ENCODE measurements at regions not wholly inside any gene's neighbourhood (a gene's known extent, or its start where the extent isn't known, plus 50 kb on each side); places are given as distances from the start of the nearest gene placed in this dataset.
"Not testable (repeated sequence)": the region's sequence is repeated elsewhere in the genome, so short reads cannot be mapped to it uniquely, and the experiment has no call there.

GRCh38 chr2:55124682-55125081 is 74.4 kb upstream of the RTN4 start:
- not testable (repeated sequence) for DNase-seq (ENCODE audit: low spot score)

DNA sequence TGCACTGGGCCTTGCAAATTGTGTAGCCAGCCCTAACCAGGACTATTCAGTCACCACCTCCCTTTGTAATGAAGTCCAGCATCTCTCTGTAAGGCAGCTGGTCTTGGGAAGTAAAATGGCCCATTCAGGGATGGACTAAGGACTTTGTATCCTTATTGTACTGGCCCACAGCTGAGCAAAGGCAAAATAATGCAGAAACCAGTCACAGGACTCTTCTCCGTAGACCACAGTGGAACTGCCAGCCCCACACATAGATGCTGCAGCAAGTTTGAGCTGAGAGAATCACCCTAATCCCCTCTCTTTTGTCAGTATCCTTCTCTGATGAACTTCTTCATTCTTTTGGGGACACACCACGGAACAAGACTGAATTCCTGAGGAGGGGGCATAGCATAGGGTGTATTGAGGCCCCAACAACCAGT is 73.6 kb upstream of the RTN4 start:
- DNase-seq (ENCODE audit: low spot score) = peak; percentile 90

GRCh38 chr2:55120634-55121359 is 70.5 kb upstream of the RTN4 start:
- DNase-seq (ENCODE audit: low spot score) = peak; percentile 90

DNA sequence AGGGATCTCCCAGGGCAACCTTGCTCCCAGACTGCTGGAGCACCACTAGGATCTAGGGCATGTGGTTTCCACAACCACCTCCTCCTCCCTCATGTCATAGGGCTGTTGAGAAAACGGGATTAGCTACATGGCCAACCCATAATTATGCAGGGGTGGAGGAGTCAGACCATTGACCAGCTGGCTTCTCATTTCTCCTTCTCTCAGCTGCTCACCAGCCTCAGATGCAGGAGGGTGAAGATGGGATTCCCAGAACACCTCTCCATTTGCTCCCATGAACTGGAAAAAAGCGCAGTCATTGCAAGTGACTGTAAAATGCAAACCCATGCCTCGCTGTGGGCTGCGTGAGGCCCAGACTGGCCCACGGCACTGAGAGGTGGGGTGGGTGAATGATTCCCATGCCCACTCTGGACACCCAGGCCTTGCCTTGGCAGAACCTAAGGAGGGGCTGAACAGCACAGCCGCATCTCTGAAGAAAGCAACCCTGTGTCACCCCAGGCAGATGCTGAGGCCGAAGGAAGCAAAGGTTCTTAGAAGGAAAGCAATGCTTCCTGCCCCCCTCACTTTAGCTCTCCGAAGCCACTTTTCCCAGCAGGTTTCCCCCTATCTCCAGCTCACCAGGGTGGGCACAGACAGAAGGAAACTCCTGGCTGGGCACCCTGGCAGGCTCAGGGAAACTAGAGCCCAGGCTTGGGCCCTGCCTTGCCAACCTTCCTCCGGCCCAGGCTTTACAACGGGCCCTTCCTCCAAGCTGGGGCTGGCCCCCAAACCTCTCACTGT is 69.6 kb upstream of the RTN4 start:
- no peak for DNase-seq (ENCODE audit: low spot score)

DNA sequence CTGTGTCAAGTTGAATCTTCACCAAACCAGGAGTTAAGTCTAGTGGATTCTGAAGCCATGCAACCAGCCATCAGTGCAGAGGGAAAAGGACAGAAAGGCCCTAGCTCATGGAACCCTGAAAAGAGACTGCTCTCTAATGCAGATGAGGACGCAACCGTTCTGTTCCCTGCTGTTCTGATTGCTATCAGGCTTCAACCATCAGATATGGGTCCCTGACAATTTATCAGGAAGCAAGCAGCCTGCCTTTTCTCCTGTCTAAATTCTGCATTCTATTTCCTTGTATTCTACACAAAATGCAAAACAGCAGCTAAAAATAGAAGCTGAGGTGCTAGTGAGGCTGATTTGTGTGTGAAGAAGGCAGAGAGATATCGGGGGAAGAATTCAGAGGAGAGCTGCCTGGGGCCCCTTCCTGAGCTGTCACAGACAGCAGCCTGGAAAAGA is 68.4 kb upstream of the RTN4 start:
- DNase-seq (ENCODE audit: low spot score) = no peak

GRCh38 chr2:55116966-55117365 is 66.7 kb upstream of the RTN4 start:
- no peak for DNase-seq (ENCODE audit: low spot score)

DNA sequence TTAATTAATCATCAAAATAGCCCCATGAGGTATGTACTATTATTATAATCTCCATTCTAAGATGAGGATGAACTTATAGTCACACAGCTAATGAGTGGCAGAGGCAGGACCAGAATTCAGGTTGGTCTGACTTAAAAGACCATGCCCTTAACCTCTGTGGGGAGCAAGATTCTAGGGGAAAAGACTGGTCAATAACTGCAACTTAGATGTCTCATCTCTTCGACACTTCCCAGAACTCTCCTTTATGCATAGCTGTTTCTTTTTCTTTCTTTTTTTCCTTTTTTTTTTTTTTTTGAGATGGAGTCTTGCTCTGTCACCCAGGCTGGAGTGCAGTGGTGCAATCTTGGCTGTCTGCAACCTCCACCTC is 66.3 kb upstream of the RTN4 start:
- no peak for DNase-seq (ENCODE audit: low spot score)

GRCh38 chr2:55115761-55116597 is 65.7 kb upstream of the RTN4 start:
- DNase-seq (ENCODE audit: low spot score) = no peak

- DNase-seq (ENCODE audit: low spot score) = no peak
These were observed 64.3 kb upstream of the RTN4 start for GRCh38 chr2:55114597-55114996.

GRCh38 chr2:55114082-55114481 is 63.8 kb upstream of the RTN4 start:
- no peak for DNase-seq (ENCODE audit: low spot score)

DNA sequence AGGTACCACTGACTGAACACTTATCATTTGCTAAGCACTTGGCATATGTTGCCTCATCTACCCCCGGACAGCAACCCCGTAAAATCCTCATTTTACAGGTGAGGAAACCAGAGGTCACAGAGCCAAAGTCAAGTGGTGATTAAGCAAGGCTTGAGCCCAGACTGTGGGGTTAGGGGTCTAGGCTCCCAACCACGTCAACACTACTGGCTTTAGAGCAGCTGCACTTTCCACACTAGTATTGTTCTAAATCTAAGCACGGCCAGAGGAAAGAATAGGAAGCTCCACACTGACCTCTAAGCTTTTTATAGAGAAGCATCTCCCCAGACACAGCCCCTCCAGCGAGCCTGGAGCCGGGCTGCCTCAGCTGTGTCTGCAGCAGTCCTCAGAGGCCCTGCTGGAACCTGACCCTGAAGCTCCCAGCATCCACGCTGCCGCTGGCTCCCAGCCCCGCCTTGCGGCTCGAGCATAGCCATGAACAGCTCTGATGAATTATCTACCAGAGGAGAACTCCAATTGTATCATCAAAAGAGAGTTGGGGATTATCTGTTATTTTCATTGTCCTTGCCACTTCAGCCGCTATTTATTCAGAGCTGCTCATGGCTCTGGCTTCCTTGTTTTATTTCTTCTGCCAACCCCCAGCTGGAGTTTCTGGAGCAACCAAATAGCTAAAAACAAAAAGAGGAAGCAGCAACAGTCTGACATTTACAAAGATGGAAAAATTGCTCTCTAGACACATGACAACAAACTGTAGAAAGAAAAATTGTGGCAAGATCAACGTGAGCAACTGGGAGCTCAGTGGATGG is 62.2 kb upstream of the RTN4 start:
- DNase-seq (ENCODE audit: low spot score) = peak; percentile 93

- DNase-seq (ENCODE audit: low spot score) = peak; percentile 89
These were observed 61.4 kb upstream of the RTN4 start for GRCh38 chr2:55111570-55112228.

DNA sequence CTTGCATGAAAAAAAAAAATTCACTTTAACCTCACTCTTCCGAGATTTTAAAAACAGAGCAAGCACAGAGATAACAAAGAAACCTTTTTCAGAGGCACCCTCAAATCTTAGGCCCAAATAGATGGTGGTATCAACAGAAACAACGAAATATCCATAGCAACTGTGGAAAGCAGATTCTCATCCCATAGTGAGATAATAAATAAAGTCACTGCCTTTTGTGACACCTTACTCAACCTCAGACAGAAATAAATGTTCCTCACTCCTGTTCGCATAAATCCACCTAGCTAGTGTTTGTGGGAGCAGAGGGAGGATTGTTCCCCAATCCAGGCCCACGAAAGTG is 60.9 kb upstream of the RTN4 start:
- no peak for DNase-seq (ENCODE audit: low spot score)

GRCh38 chr2:55109219-55109891 is 59.1 kb upstream of the RTN4 start:
- no peak for DNase-seq (ENCODE audit: low spot score)

GRCh38 chr2:55108456-55109160 is 58.4 kb upstream of the RTN4 start:
- DNase-seq (ENCODE audit: low spot score) = no peak

DNA sequence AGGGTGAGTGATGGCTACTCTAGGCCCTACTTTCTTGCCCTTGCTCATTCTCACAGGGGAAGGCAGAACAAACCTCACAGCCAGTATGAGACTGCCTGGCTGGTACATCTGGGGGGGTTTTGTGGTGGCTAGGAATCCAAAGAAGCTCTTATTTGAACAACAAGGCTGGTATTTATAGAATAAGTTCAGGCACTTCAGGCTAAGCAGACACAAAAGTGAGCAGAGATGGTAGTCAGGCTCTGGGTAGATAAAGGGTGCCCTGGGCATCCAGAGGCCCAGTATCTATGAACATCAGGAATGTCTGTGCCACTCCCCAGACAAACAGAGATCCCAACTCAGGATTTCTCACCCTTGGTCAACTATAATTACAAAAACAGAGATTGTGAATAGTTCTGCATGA is 57.2 kb upstream of the RTN4 start:
- DNase-seq (ENCODE audit: low spot score) = no peak

DNA sequence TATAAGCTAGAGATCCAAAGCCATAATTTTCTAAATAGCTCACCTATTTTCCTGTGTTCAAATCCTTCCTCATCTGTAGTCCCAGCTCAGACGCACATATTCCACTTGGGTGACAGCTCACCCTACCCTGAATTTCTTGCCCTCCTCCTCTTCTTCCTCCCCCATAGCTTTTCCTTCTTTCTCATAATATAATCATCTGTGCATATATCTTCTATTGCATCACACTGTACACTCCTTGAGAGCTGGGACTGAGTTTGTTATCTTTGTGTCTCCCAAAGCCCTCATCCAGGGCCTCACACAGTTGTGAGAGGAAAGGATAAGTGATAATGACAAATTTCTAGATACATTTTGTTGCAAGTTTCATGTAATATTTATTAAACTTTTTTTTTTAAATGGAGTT is 55.9 kb upstream of the RTN4 start:
- DNase-seq (ENCODE audit: low spot score) = no peak

- DNase-seq (ENCODE audit: low spot score) = no peak
These were observed 55.2 kb upstream of the RTN4 start for GRCh38 chr2:55105456-55105855.

DNA sequence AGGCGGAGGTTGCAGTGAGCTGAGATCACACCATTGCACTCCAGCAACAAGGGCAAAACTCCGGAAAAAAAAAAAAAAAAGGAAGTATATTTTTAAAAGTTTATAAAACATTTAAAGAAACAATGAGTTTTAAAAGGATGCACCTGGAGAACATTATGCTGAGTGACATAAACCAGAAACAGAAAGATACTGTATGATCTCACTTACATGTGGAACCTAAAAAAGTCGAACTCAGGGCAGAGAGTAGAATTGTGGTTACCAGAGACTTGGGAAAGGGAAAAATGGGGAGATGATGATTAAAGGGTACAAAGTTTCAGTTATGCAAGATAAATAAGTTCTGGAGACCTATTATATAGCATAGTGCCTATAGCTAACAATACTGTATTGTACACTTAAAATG is 52.8 kb upstream of the RTN4 start:
- no peak for DNase-seq (ENCODE audit: low spot score)
